Spleen (tissue), 7 donors: ENCODE measurements at regions not wholly inside any gene's neighbourhood (a gene's known extent, or its start where the extent isn't known, plus 50 kb on each side); places are given as distances from the start of the nearest gene placed in this dataset.

Experiments used
- CTCF ChIP-seq, 11 experiments: fragments of 200-600 bp in 7 of 11; fragments of 450-650 bp in 4 of 11; sonication (generic) in 4 of 11; IDR thresholded peaks in 8 of 11; conservative IDR thresholded peaks in 3 of 11; 1 replicate in 7 of 11; 2 replicates in 4 of 11; pipeline versions ENCODE4 v1.4.0 to v1.8.0; 2016 to 2021; ENCODE audit warnings: antibody characterized with exemption in 11 of 11, inconsistent platforms in 4 of 11, mild to moderate bottlenecking in 1 of 11
- POLR2AphosphoS5 ChIP-seq, 3 donors: sonication (generic); formaldehyde crosslinking; IDR thresholded peaks; one replicate each; pipeline ENCODE4 v1.5.1; 2017; ENCODE audit warnings: antibody characterized with exemption in 3 of 3
- donor health status: DM: no; HTN: no; CAD: no; lungs with moderate emphysema.
- donor health status: DM: no; HTN: no; CAD: no.
- donor health status: DM: no; HTN: no; CAD: no.

GRCh38 chr11:92762121-92762540 is 207.3 kb upstream of the MTNR1B start:
- TF ChIP-seq CTCF (IDR thresholded peaks at IDR 0.05 in 8 of 11, conservative IDR thresholded peaks at IDR 0.05 in 3 of 11): no peak
- no peak for TF ChIP-seq POLR2AphosphoS5 (IDR thresholded peaks at IDR 0.05)
